ENCODE measurements at regions not wholly inside any gene's neighbourhood (a gene's known extent, or its start where the extent isn't known, plus 50 kb on each side); places are given as distances from the start of the nearest gene placed in this dataset.

GRCh38 chr14:34014936-34015335 lies 64.1 kb upstream of the EGLN3 start:
- TF ChIP-seq, protein P1, sequence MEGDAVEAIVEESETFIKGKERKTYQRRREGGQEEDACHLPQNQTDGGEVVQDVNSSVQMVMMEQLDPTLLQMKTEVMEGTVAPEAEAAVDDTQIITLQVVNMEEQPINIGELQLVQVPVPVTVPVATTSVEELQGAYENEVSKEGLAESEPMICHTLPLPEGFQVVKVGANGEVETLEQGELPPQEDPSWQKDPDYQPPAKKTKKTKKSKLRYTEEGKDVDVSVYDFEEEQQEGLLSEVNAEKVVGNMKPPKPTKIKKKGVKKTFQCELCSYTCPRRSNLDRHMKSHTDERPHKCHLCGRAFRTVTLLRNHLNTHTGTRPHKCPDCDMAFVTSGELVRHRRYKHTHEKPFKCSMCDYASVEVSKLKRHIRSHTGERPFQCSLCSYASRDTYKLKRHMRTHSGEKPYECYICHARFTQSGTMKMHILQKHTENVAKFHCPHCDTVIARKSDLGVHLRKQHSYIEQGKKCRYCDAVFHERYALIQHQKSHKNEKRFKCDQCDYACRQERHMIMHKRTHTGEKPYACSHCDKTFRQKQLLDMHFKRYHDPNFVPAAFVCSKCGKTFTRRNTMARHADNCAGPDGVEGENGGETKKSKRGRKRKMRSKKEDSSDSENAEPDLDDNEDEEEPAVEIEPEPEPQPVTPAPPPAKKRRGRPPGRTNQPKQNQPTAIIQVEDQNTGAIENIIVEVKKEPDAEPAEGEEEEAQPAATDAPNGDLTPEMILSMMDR (IDR thresholded peaks at IDR 0.05; ENCODE audit: extremely low read depth in 1 of 2, insufficient read depth in 1 of 2, low read depth in 1 of 2, low read length in 2 of 2), result no peak
- no peak for TF ChIP-seq POLR2AphosphoS5 (IDR thresholded peaks at IDR 0.05; ENCODE audit: insufficient read depth, low read depth, low read length)
- no peak for TF ChIP-seq POLR2A (IDR thresholded peaks at IDR 0.05; ENCODE audit: low read depth, low read length)
- TF ChIP-seq EZH2 (IDR thresholded peaks at IDR 0.05; ENCODE audit: borderline replicate concordance, low read depth, low read length, severe bottlenecking), result no peak
- no peak for TF ChIP-seq FOS (IDR thresholded peaks at IDR 0.05; ENCODE audit: borderline replicate concordance, insufficient read depth, low read length)

Data from endothelial cell of umbilical vein (primary cell).